IMR-90 (cell line): ENCODE measurements at regions not wholly inside any gene's neighbourhood (a gene's known extent, or its start where the extent isn't known, plus 50 kb on each side); places are given as distances from the start of the nearest gene placed in this dataset.

Source experiments
- ATAC-seq: fragments of 200-7000 bp; cut with Tn5 transposase; 2 replicates; pipeline ENCODE4 v1.9.1; 2020; ENCODE audit warnings: low read depth, mild to moderate bottlenecking, moderate library complexity
- BruUV-seq: library from RNA; stranded (reverse); fragments of 400-500 nt; replicated peaks from 2 replicates; lab custom pipeline; 2021; lab: Mats Ljungman, UMichigan
- CTCF ChIA-PET: fragments of 300-600 bp; formaldehyde crosslinking; extraction: SDS; loops from one replicate; lab custom pipeline; 2021; ENCODE audit warnings: antibody characterized with exemption; lab: Yijun Ruan, JAX
- POLR2A ChIA-PET: fragments of 300-600 bp; sonication (Branson Sonifier 250); formaldehyde crosslinking; loops from one replicate; lab custom pipeline; 2022; ENCODE audit warnings: antibody characterized with exemption; ENCODE audit not compliant: unreplicated experiment; lab: Charles Lee
- DNase-seq: peaks from one replicate; pipeline ENCODE4 v3.0.0; 2013
- H2AFZ ChIP-seq: replicated peaks from 2 replicates; pipeline ENCODE3; 2013; ENCODE audit warnings: low read length, mild to moderate bottlenecking; ENCODE audit not compliant: poor library complexity
- H2AK5ac ChIP-seq: 2 replicates; pipeline ENCODE4 v1.6.1; 2013; ENCODE audit warnings: low read depth, low read length, inconsistent platforms
- H2AK9ac ChIP-seq: replicated peaks from 2 replicates; pipeline ENCODE3; 2013; ENCODE audit warnings: mild to moderate bottlenecking, low read depth, low read length, moderate library complexity; ENCODE audit not compliant: poor library complexity
- H2BK120ac ChIP-seq: 2 replicates; pipeline ENCODE4 v1.6.1; 2013; ENCODE audit warnings: low read depth, low read length, inconsistent platforms
- H2BK15ac ChIP-seq: 3 replicates; pipeline ENCODE4 v1.6.1; 2013; ENCODE audit warnings: low read depth, low read length, inconsistent platforms
- H2BK20ac ChIP-seq: 2 replicates; pipeline ENCODE4 v1.6.1; 2013; ENCODE audit warnings: low read depth, mild to moderate bottlenecking, inconsistent platforms, low read length, moderate library complexity
- H2BK5ac ChIP-seq: 2 replicates; pipeline ENCODE4 v1.6.1; 2013; ENCODE audit warnings: mild to moderate bottlenecking, low read depth, low read length, inconsistent platforms; ENCODE audit not compliant: poor library complexity, severe bottlenecking
- H3K14ac ChIP-seq: replicated peaks from 2 replicates; pipeline ENCODE4 v1.6.1; 2013; ENCODE audit warnings: low read depth, low read length, inconsistent platforms
- H3K18ac ChIP-seq: 2 replicates; pipeline ENCODE4 v1.6.1; 2013; ENCODE audit warnings: low read depth, low read length, control low read depth
- H3K23ac ChIP-seq: 2 replicates; pipeline ENCODE4 v1.6.1; 2013; ENCODE audit warnings: low read depth, low read length, inconsistent platforms
- H3K27ac ChIP-seq: 2 replicates; pipeline ENCODE4 v1.5.1; 2013; ENCODE audit warnings: mild to moderate bottlenecking, control low read depth, low read length; ENCODE audit not compliant: insufficient read depth
- H3K27me3 ChIP-seq: 2 replicates; pipeline ENCODE4 v1.6.1; 2013; ENCODE audit warnings: low read length; ENCODE audit not compliant: control insufficient read depth, insufficient read depth
- H3K36me3 ChIP-seq: 2 replicates; pipeline ENCODE4 v1.6.1; 2013; ENCODE audit warnings: low read length, mixed read lengths; ENCODE audit not compliant: control insufficient read depth, insufficient read depth
- H3K4ac ChIP-seq: 2 replicates; pipeline ENCODE4 v1.6.1; 2013; ENCODE audit warnings: low read depth, low read length, inconsistent platforms
- H3K4me1 ChIP-seq: 2 replicates; pipeline ENCODE4 v1.6.1; 2013; ENCODE audit warnings: low read length, mixed read lengths; ENCODE audit not compliant: control insufficient read depth, insufficient read depth
- H3K4me2 ChIP-seq: 2 replicates; pipeline ENCODE4 v1.6.1; 2013; ENCODE audit warnings: low read depth, mild to moderate bottlenecking, control low read depth, low read length, moderate library complexity
- H3K4me3 ChIP-seq: 2 replicates; pipeline ENCODE4 v1.5.1; 2013; ENCODE audit warnings: low read depth, mild to moderate bottlenecking, control low read depth, low read length, moderate library complexity; ENCODE audit not compliant: insufficient read depth
- H3K56ac ChIP-seq: 2 replicates; pipeline ENCODE4 v1.6.1; 2013; ENCODE audit warnings: low read length, inconsistent platforms; ENCODE audit not compliant: insufficient read depth; ENCODE audit errors: extremely low read depth
- H3K79me1 ChIP-seq, 2 experiments: 2 replicates each; pipeline ENCODE4 v1.6.1; 2013; ENCODE audit warnings: low read length in 2 of 2, inconsistent platforms in 1 of 2, low read depth in 1 of 2
- H3K9ac ChIP-seq: 2 replicates; pipeline ENCODE4 v1.6.1; 2013; ENCODE audit warnings: low read depth, low read length, control low read depth
- H3K9me1 ChIP-seq: 2 replicates; pipeline ENCODE4 v1.6.1; 2013; ENCODE audit warnings: low read length, inconsistent platforms; ENCODE audit not compliant: insufficient read depth
- H3K9me3 ChIP-seq: 2 replicates; pipeline ENCODE4 v1.6.1; 2013; ENCODE audit warnings: low read length; ENCODE audit not compliant: control insufficient read depth, insufficient read depth
- H4K20me1 ChIP-seq: 2 replicates; pipeline ENCODE4 v1.6.1; 2013; ENCODE audit warnings: low read length, inconsistent platforms; ENCODE audit not compliant: insufficient read depth
- H4K5ac ChIP-seq: 2 replicates; pipeline ENCODE4 v1.6.1; 2013; ENCODE audit warnings: mild to moderate bottlenecking, low read depth, low read length, control low read depth
- H4K8ac ChIP-seq, 2 experiments: 2 replicates each; pipeline ENCODE4 v1.6.1; 2013; ENCODE audit warnings: low read depth in 2 of 2, low read length in 2 of 2, control low read depth in 1 of 2, inconsistent platforms in 1 of 2
- H4K91ac ChIP-seq: 2 replicates; pipeline ENCODE4 v1.6.1; 2013; ENCODE audit warnings: low read depth, low read length, inconsistent platforms; ENCODE audit not compliant: insufficient read depth
- BHLHE40 ChIP-seq: fragments of 150-350 bp; IDR thresholded peaks from 2 replicates; pipeline ENCODE4 v1.6.1; 2016; ENCODE audit warnings: mild to moderate bottlenecking, low read depth, low read length
- CEBPB ChIP-seq: IDR thresholded peaks from 2 replicates; pipeline ENCODE4 v1.6.1; 2012; ENCODE audit warnings: low read depth, low read length, improper control_type of control experiment
- CHD1 ChIP-seq: IDR thresholded peaks from 2 replicates; pipeline ENCODE4 v1.6.1; 2012; ENCODE audit warnings: low read depth, low read length, improper control_type of control experiment
- MAFK ChIP-seq: IDR thresholded peaks from 2 replicates; pipeline ENCODE4 v1.6.1; 2012; ENCODE audit warnings: low read depth, low read length, improper control_type of control experiment
- MAZ ChIP-seq: IDR thresholded peaks from 2 replicates; pipeline ENCODE4 v1.6.1; 2012; ENCODE audit warnings: low read depth, mild to moderate bottlenecking, low read length, improper control_type of control experiment, moderate library complexity, borderline replicate concordance
- NFE2L2 ChIP-seq: fragments of 150-350 bp; IDR thresholded peaks from 2 replicates; pipeline ENCODE4 v1.6.1; 2016; ENCODE audit warnings: low read depth, mild to moderate bottlenecking, low read length
- POLR2A ChIP-seq: IDR thresholded peaks from 2 replicates; pipeline ENCODE4 v1.6.1; 2012; ENCODE audit warnings: mild to moderate bottlenecking, low read depth, low read length
- RFX5 ChIP-seq: IDR thresholded peaks from 2 replicates; pipeline ENCODE4 v1.8.0; 2012; ENCODE audit warnings: low read depth, mild to moderate bottlenecking, low read length, moderate library complexity
- WGBS, 2 experiments: methylation state at CpG; one replicate each; pipeline versions ENCODE4 v1.1.5 to v1.1.7; 2013; ENCODE audit warnings: missing lambda C conversion rate in 2 of 2; ENCODE audit not compliant: insufficient read length in 1 of 2; ENCODE audit errors: extremely low coverage in 2 of 2; 5-methylcytosine and 5-hydroxymethylcytosine counted together
- dilution Hi-C: fragments of 300-500 bp; cut with HindIII; formaldehyde crosslinking; loops from one replicate; pipeline ENCODE4 v1.14.3; 2018; ENCODE audit warnings: low sequenced_read_pairs; ENCODE audit not compliant: unreplicated experiment
- in situ Hi-C: fragments of 300-500 bp; cut with MboI; formaldehyde crosslinking; loops from 3 replicates; pipeline ENCODE4 v1.14.3; 2019; ENCODE audit warnings: low sequenced_read_pairs, inconsistent platforms, mixed read lengths
- intact Hi-C: fragments of 100-400 bp; cut with micrococcal nuclease; formaldehyde crosslinking; loops from 2 replicates; pipeline ENCODE4 v1.10.0; 2022
- TF ChIP-seq, protein P1 (sequence below): fragments of 150-350 bp; IDR thresholded peaks from 2 replicates; pipeline ENCODE4 v1.6.1; 2016; ENCODE audit warnings: low read depth, mild to moderate bottlenecking, low read length, moderate library complexity, borderline replicate concordance
- TF ChIP-seq, protein P2 (sequence below): conservative IDR thresholded peaks from 2 replicates; pipeline ENCODE4 v1.5.1; 2012; ENCODE audit warnings: mild to moderate bottlenecking, low read depth, low read length, improper control_type of control experiment

DNA sequence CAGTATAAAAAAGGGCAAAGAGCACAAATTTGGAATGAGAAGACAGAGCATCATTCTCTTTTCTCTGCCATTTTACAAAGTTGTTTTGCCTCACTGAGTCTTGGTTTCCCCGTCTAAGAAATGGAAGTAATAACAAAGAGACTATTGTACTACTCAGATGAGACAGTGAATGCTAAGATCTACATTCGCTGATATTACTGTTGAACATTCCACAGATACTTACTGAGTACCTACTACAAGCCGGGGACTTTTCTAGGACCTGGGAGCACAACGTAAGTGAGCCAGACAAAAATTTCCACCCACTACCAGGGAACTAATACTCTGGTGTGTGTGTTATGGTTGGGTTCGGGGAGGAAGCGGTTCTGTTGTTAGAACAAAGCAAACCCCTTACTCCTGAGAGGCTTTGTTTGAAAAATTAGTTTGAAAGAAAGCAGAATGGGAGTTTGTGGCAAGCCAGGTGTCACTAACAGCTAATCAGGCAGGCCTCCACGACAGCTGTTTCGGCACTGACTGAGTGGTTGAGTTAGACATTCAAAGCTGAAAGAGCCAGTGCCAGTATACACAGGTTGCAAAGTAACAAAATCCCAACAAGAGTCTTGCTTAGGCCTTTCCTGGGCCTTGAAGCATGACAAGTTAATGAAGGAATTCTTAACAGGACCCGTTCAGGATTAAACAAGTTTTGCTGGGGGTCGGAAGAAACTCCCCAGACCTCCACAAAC, 458.3 kb downstream of the EDEM1 start:
- Histone ChIP-seq H4K8ac (no peak overlapping the region), H4K20me1 (no peaks in the 10 kb centered on the region), H3K27me3 (no peaks in the 10 kb centered on the region), H3K9me3 (peaks cover 7% of the 10 kb centered on the region), H3K27ac (no peak overlapping the region), H2BK20ac (no peak overlapping the region), H3K56ac (no peak overlapping the region), H2BK5ac (no peak overlapping the region), H3K23ac (no peak overlapping the region), H2BK120ac (no peak overlapping the region), H3K4me3 (no peak overlapping the region), H3K4ac (no peak overlapping the region), H2BK15ac (no peak overlapping the region), H3K4me1 (no peaks in the 10 kb centered on the region), H3K36me3 (no peaks in the 10 kb centered on the region), H3K18ac (no peak overlapping the region), H2AK9ac (no peak overlapping the region), H3K79me1 (no peaks in the 10 kb centered on the region), H4K5ac (no peak overlapping the region), H2AK5ac (no peak overlapping the region), H4K91ac (no peak overlapping the region), H3K9me1 (no peaks in the 10 kb centered on the region), H3K4me2 (no peak overlapping the region), H3K9ac (no peak overlapping the region), H2AFZ (no peak overlapping the region), H3K14ac (no peak overlapping the region)
- WGBS, 2 experiments = no CpG with 5 or more reads among the region's 10 CpGs
- no peak for TF ChIP-seq POLR2A
- TF ChIP-seq, protein P1, sequence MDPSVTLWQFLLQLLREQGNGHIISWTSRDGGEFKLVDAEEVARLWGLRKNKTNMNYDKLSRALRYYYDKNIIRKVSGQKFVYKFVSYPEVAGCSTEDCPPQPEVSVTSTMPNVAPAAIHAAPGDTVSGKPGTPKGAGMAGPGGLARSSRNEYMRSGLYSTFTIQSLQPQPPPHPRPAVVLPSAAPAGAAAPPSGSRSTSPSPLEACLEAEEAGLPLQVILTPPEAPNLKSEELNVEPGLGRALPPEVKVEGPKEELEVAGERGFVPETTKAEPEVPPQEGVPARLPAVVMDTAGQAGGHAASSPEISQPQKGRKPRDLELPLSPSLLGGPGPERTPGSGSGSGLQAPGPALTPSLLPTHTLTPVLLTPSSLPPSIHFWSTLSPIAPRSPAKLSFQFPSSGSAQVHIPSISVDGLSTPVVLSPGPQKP = no peak
- TF ChIP-seq, protein P2, sequence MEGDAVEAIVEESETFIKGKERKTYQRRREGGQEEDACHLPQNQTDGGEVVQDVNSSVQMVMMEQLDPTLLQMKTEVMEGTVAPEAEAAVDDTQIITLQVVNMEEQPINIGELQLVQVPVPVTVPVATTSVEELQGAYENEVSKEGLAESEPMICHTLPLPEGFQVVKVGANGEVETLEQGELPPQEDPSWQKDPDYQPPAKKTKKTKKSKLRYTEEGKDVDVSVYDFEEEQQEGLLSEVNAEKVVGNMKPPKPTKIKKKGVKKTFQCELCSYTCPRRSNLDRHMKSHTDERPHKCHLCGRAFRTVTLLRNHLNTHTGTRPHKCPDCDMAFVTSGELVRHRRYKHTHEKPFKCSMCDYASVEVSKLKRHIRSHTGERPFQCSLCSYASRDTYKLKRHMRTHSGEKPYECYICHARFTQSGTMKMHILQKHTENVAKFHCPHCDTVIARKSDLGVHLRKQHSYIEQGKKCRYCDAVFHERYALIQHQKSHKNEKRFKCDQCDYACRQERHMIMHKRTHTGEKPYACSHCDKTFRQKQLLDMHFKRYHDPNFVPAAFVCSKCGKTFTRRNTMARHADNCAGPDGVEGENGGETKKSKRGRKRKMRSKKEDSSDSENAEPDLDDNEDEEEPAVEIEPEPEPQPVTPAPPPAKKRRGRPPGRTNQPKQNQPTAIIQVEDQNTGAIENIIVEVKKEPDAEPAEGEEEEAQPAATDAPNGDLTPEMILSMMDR = no peak
- TF ChIP-seq NFE2L2 = no peak
- no peak for TF ChIP-seq CHD1
- no peak for TF ChIP-seq CEBPB
- no peak for TF ChIP-seq RFX5
- no peak for TF ChIP-seq BHLHE40
- TF ChIP-seq MAZ = no peak
- no peak for TF ChIP-seq MAFK
- no peak for ATAC-seq
- dilution Hi-C loops = no loop called here
- intact Hi-C loops = no loop called here
- CTCF ChIA-PET = no interaction called here
- DNase-seq = no peak
- in situ Hi-C loops = no loop called here
- BruUV-seq = no TSS peak
- POLR2A ChIA-PET = no interaction called here
